Nephron progenitor cell (in vitro differentiated cells): ENCODE measurements at regions not wholly inside any gene's neighbourhood (a gene's known extent, or its start where the extent isn't known, plus 50 kb on each side); places are given as distances from the start of the nearest gene placed in this dataset.

Experiments
- DNase-seq: peaks from one replicate; pipeline ENCODE4 v3.0.0; 2021
- H3K27ac Mint-ChIP-seq: 2 replicates; pipeline ENCODE4 v1.8.0; 2021; ENCODE audit warnings: mild to moderate bottlenecking, moderate library complexity, mixed read lengths
- H3K27me3 Mint-ChIP-seq: 2 replicates; pipeline ENCODE4 v1.8.0; 2021; ENCODE audit warnings: mild to moderate bottlenecking, low read depth, mixed read lengths; ENCODE audit not compliant: poor library complexity
- H3K36me3 Mint-ChIP-seq: 2 replicates; pipeline ENCODE4 v1.8.0; 2021; ENCODE audit warnings: low read depth, mixed read lengths
- H3K4me1 Mint-ChIP-seq: 2 replicates; pipeline ENCODE4 v1.8.0; 2021; ENCODE audit warnings: mixed read lengths
- H3K4me3 Mint-ChIP-seq: 2 replicates; pipeline ENCODE4 v1.8.0; 2021; ENCODE audit warnings: mild to moderate bottlenecking, moderate library complexity, mixed read lengths
- H3K9me3 Mint-ChIP-seq: 2 replicates; pipeline ENCODE4 v1.8.0; 2021; ENCODE audit warnings: mild to moderate bottlenecking, moderate library complexity, mixed read lengths
- CTCF ChIP-seq: fragments of 200-600 bp; sonication (generic); IDR thresholded peaks from 2 replicates; pipeline ENCODE4 v1.5.0; 2021; ENCODE audit warnings: antibody characterized with exemption

GRCh38 chr2:122145856-122146255 lies 390.4 kb downstream of the TSN start:
- no peak for TF ChIP-seq CTCF
- H3K27ac Mint-ChIP-seq = no peak overlapping the region
- H3K9me3 Mint-ChIP-seq = peaks cover 8% of the 10 kb centered on the region
- H3K4me1 Mint-ChIP-seq = peaks cover 6% of the 10 kb centered on the region
- DNase-seq = no peak
- peaks cover 10% of the 10 kb centered on the region for H3K27me3 Mint-ChIP-seq
- H3K36me3 Mint-ChIP-seq = no peaks in the 10 kb centered on the region
- no peak overlapping the region for H3K4me3 Mint-ChIP-seq

DNA sequence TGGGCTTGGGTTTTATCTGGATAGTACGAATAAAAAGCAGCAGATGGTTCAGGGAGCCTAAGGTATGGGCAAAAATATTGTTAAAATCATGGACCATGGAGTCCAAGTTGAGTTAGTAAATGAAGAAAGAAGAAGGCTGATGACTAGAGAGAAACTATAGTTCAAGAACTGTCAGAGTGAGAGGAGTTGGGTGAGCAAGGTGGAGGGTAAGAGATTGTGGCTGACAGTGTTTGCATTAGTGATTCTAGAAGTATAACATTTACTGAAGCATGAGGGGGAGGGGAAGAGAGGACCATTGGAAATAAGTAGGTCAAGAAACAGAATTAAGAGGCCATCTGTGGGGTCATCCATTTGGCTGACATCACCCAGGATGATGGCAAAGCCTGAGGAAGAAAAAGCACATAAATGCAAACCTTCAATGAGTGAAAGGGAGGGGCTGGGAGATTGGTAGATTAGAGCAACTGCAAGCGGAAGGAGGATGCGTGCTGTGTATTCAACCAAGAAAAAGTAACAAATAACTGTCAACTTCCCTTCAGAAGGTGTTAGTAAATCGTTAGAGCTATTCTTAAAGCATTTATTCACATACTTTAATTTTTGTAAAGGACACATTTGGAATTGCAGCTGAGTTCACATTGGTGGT lies 392.8 kb downstream of the TSN start:
- H3K9me3 Mint-ChIP-seq = no peaks in the 10 kb centered on the region
- H3K27ac Mint-ChIP-seq = no peak overlapping the region
- no peaks in the 10 kb centered on the region for H3K36me3 Mint-ChIP-seq
- H3K4me3 Mint-ChIP-seq = no peak overlapping the region
- DNase-seq = no peak
- H3K27me3 Mint-ChIP-seq = no peaks in the 10 kb centered on the region
- H3K4me1 Mint-ChIP-seq = peaks cover 11% of the 10 kb centered on the region
- TF ChIP-seq CTCF = no peak

GRCh38 chr2:122150524-122151280 lies 395.3 kb downstream of the TSN start:
- TF ChIP-seq CTCF = no peak
- no peak for DNase-seq
- Mint-ChIP-seq H3K36me3 (no peaks in the 10 kb centered on the region), H3K27me3 (no peaks in the 10 kb centered on the region), H3K4me3 (no peak overlapping the region), H3K4me1 (peaks cover 19% of the 10 kb centered on the region), H3K27ac (peak overlapping the region; percentile 4), H3K9me3 (no peaks in the 10 kb centered on the region)

- Mint-ChIP-seq H3K4me3 (no peak overlapping the region), H3K4me1 (peaks cover 25% of the 10 kb centered on the region), H3K27ac (no peak overlapping the region), H3K36me3 (no peaks in the 10 kb centered on the region), H3K27me3 (peaks cover 3% of the 10 kb centered on the region), H3K9me3 (no peaks in the 10 kb centered on the region)
- no peak for DNase-seq
- no peak for TF ChIP-seq CTCF
Observed at GRCh38 chr2:122152571-122152970, 397.1 kb downstream of the TSN start.

- Mint-ChIP-seq H3K27me3 (peaks cover 8% of the 10 kb centered on the region), H3K36me3 (no peaks in the 10 kb centered on the region), H3K27ac (no peak overlapping the region), H3K4me3 (no peak overlapping the region), H3K9me3 (no peaks in the 10 kb centered on the region), H3K4me1 (peaks cover 15% of the 10 kb centered on the region)
- no peak for TF ChIP-seq CTCF
- no peak for DNase-seq
Observed at GRCh38 chr2:122156176-122156890, 400.9 kb downstream of the TSN start.
